ENCODE measurements at regions not wholly inside any gene's neighbourhood (a gene's known extent, or its start where the extent isn't known, plus 50 kb on each side); places are given as distances from the start of the nearest gene placed in this dataset.

DNA sequence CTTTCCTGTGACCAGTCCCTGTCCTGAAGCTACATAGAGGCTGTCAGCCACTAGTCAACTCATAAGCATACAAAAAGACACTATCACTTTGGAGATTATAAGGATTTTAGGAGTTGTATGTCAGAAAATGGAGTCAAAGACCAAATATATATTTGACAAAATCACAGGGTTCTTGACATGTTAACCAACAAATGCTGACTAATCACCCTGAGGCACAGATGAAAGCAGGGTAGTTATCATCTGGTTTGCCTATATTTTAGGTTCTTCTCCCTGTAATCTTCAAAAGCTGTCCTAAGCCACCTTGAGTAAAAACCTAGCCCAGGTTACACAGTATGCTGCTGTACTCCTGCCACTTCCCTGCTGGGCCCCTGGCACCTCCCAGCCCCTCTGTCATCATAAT, 64.7 kb upstream of the ERCC6L2 start:
- Histone ChIP-seq H3K4me3 (replicated peaks; ENCODE audit: insufficient read depth, low read length) (no peak overlapping the region), H3K27me3 (ENCODE audit: insufficient read depth, poor library complexity, severe bottlenecking) (no peaks in the 10 kb centered on the region)
- DNase-seq (ENCODE audit: low read depth in 1 of 2, low spot score in 1 of 2), result no peak

GRCh38 chr9:95810133-95810532, 65.4 kb upstream of the ERCC6L2 start:
- TF ChIP-seq SPI1 (IDR thresholded peaks at IDR 0.05; ENCODE audit: borderline replicate concordance, low read depth) (no peak), CTCF (IDR thresholded peaks at IDR 0.05; ENCODE audit: insufficient read depth, low read length) (no peak), GABPA (IDR thresholded peaks at IDR 0.05; ENCODE audit: low read depth) (no peak), POLR2AphosphoS5 (IDR thresholded peaks at IDR 0.05; ENCODE audit: low read depth) (no peak)
- TF ChIP-seq, protein P1, sequence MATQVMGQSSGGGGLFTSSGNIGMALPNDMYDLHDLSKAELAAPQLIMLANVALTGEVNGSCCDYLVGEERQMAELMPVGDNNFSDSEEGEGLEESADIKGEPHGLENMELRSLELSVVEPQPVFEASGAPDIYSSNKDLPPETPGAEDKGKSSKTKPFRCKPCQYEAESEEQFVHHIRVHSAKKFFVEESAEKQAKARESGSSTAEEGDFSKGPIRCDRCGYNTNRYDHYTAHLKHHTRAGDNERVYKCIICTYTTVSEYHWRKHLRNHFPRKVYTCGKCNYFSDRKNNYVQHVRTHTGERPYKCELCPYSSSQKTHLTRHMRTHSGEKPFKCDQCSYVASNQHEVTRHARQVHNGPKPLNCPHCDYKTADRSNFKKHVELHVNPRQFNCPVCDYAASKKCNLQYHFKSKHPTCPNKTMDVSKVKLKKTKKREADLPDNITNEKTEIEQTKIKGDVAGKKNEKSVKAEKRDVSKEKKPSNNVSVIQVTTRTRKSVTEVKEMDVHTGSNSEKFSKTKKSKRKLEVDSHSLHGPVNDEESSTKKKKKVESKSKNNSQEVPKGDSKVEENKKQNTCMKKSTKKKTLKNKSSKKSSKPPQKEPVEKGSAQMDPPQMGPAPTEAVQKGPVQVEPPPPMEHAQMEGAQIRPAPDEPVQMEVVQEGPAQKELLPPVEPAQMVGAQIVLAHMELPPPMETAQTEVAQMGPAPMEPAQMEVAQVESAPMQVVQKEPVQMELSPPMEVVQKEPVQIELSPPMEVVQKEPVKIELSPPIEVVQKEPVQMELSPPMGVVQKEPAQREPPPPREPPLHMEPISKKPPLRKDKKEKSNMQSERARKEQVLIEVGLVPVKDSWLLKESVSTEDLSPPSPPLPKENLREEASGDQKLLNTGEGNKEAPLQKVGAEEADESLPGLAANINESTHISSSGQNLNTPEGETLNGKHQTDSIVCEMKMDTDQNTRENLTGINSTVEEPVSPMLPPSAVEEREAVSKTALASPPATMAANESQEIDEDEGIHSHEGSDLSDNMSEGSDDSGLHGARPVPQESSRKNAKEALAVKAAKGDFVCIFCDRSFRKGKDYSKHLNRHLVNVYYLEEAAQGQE (IDR thresholded peaks at IDR 0.05; ENCODE audit: insufficient replicate concordance, low read depth), result no peak
- H3K4me3 ChIP-seq (replicated peaks; ENCODE audit: insufficient read depth, low read length), result no peak overlapping the region
- DNase-seq (ENCODE audit: low read depth in 1 of 2, low spot score in 1 of 2), result no peak
- no peaks in the 10 kb centered on the region for H3K27me3 ChIP-seq (ENCODE audit: insufficient read depth, poor library complexity, severe bottlenecking)
- H3K27ac ChIP-seq (replicated peaks), result no peak overlapping the region

More for the DNA sequence above, 64.7 kb upstream of the ERCC6L2 start:
- no peak for TF ChIP-seq POLR2AphosphoS5 (IDR thresholded peaks at IDR 0.05; ENCODE audit: low read depth)
- TF ChIP-seq SPI1 (IDR thresholded peaks at IDR 0.05; ENCODE audit: borderline replicate concordance, low read depth), result no peak
- TF ChIP-seq GABPA (IDR thresholded peaks at IDR 0.05; ENCODE audit: low read depth), result no peak
- TF ChIP-seq CTCF (IDR thresholded peaks at IDR 0.05; ENCODE audit: insufficient read depth, low read length), result no peak
- TF ChIP-seq, protein P1 (IDR thresholded peaks at IDR 0.05; ENCODE audit: insufficient replicate concordance, low read depth), result no peak
- H3K27ac ChIP-seq (replicated peaks), result no peak overlapping the region

DNA sequence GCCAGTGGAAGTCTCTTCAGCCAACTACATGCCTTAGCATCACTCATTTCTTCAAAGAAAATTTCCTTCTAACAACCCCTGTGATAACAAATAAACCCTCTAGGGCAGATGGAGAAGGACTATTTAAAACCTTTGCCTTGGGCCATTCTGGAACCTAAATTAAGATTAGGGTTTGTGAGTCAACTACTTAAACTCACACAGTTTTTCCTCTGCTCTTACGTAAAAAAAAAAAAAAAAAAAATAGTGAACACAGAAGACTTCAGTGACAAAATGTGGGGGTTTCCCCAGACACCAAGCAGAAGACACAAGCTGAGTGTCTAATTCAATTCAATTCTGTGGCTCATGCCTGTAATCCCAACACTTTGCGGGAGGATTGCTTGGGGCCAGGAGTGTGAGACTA, 65.8 kb upstream of the ERCC6L2 start:
- Histone ChIP-seq H3K4me3 (replicated peaks; ENCODE audit: insufficient read depth, low read length) (no peak overlapping the region), H3K27me3 (ENCODE audit: insufficient read depth, poor library complexity, severe bottlenecking) (no peaks in the 10 kb centered on the region), H3K27ac (replicated peaks) (no peak overlapping the region)
- TF ChIP-seq SPI1 (IDR thresholded peaks at IDR 0.05; ENCODE audit: borderline replicate concordance, low read depth) (no peak), CTCF (IDR thresholded peaks at IDR 0.05; ENCODE audit: insufficient read depth, low read length) (no peak), GABPA (IDR thresholded peaks at IDR 0.05; ENCODE audit: low read depth) (no peak), POLR2AphosphoS5 (IDR thresholded peaks at IDR 0.05; ENCODE audit: low read depth) (no peak)
- TF ChIP-seq, protein P1 (IDR thresholded peaks at IDR 0.05; ENCODE audit: insufficient replicate concordance, low read depth), result no peak
- DNase-seq (ENCODE audit: low read depth in 1 of 2, low spot score in 1 of 2), result no peak

Data from HL-60 (cell line).